Fibroblast of lung (primary cell): ENCODE measurements at regions not wholly inside any gene's neighbourhood (a gene's known extent, or its start where the extent isn't known, plus 50 kb on each side); places are given as distances from the start of the nearest gene placed in this dataset.

Experiments used
- CTCF ChIP-seq, 2 donors: IDR thresholded peaks in 1 of 2; conservative IDR thresholded peaks in 1 of 2; 1 replicate in 1 of 2; 2 replicates in 1 of 2; pipeline ENCODE4 v1.5.1; 2011 to 2012; ENCODE audit warnings: low read length in 2 of 2, control low read depth in 1 of 2, inconsistent platforms in 1 of 2, low read depth in 1 of 2, mild to moderate bottlenecking in 1 of 2
- EZH2 ChIP-seq: IDR thresholded peaks from 2 replicates; pipeline ENCODE4 v1.5.1; 2012; ENCODE audit warnings: low read length, control low read depth, mild to moderate bottlenecking; ENCODE audit errors: missing control alignments

GRCh38 chr15:39244776-39245175 is 336.1 kb upstream of the THBS1 start:
- TF ChIP-seq EZH2 (no peak), CTCF (conservative IDR thresholded peaks at IDR 0.05 in 1 of 2, IDR thresholded peaks at IDR 0.05 in 1 of 2; ENCODE audit: low read depth in 1 of 2, low read length in 2 of 2) (no peak)
